Endodermal cell (in vitro differentiated cells): ENCODE measurements at regions not wholly inside any gene's neighbourhood (a gene's known extent, or its start where the extent isn't known, plus 50 kb on each side); places are given as distances from the start of the nearest gene placed in this dataset.

Experiments
- DNase-seq: peaks from one replicate; pipeline ENCODE4 v3.0.0-alpha.2; 2017
- H3K27ac ChIP-seq: 2 replicates; pipeline ENCODE4 v1.5.1; 2013; ENCODE audit warnings: mild to moderate bottlenecking, low read depth, low read length, moderate library complexity
- H3K27me3 ChIP-seq: 2 replicates; pipeline ENCODE4 v1.6.1; 2013; ENCODE audit warnings: mild to moderate bottlenecking, low read length, moderate library complexity; ENCODE audit not compliant: insufficient read depth, control insufficient read depth, poor library complexity, severe bottlenecking
- H3K36me3 ChIP-seq: 2 replicates; pipeline ENCODE4 v1.7.0; 2013; ENCODE audit warnings: mild to moderate bottlenecking, low read length, moderate library complexity; ENCODE audit not compliant: control insufficient read depth, insufficient read depth
- H3K4me1 ChIP-seq: one replicate; pipeline ENCODE4 v1.7.0; 2013; ENCODE audit warnings: low read length; ENCODE audit not compliant: control insufficient read depth, insufficient read depth
- H3K4me3 ChIP-seq: 2 replicates; pipeline ENCODE4 v1.5.1; 2013; ENCODE audit warnings: mild to moderate bottlenecking, low read length, moderate library complexity
- H3K9ac ChIP-seq: 2 replicates; pipeline ENCODE4 v1.6.1; 2013; ENCODE audit warnings: mild to moderate bottlenecking, low read length, moderate library complexity; ENCODE audit not compliant: poor library complexity, severe bottlenecking; ENCODE audit errors: extremely low read depth
- H3K9me3 ChIP-seq: 2 replicates; pipeline ENCODE4 v1.6.1; 2013; ENCODE audit warnings: mild to moderate bottlenecking, low read length, moderate library complexity; ENCODE audit not compliant: control insufficient read depth
- H3K27ac Mint-ChIP-seq: 2 replicates; pipeline ENCODE4 v1.8.0; 2020; ENCODE audit warnings: mixed read lengths
- H3K27me3 Mint-ChIP-seq: 2 replicates; pipeline ENCODE4 v1.8.0; 2021; ENCODE audit warnings: mild to moderate bottlenecking, mixed read lengths; ENCODE audit not compliant: insufficient read depth
- H3K36me3 Mint-ChIP-seq: 2 replicates; pipeline ENCODE4 v1.8.0; 2020; ENCODE audit warnings: low read depth, mixed read lengths
- H3K4me1 Mint-ChIP-seq: 2 replicates; pipeline ENCODE4 v1.8.0; 2020; ENCODE audit warnings: mixed read lengths
- H3K4me3 Mint-ChIP-seq: 2 replicates; pipeline ENCODE4 v1.8.0; 2020; ENCODE audit warnings: mild to moderate bottlenecking, moderate library complexity, mixed read lengths
- H3K9me3 Mint-ChIP-seq: 2 replicates; pipeline ENCODE4 v1.8.0; 2020; ENCODE audit warnings: mild to moderate bottlenecking, mixed read lengths
- CTCF ChIP-seq: fragments of 200-600 bp; sonication (generic); conservative IDR thresholded peaks from 2 replicates; pipeline ENCODE4 v1.5.0; 2021; ENCODE audit warnings: antibody characterized with exemption, mild to moderate bottlenecking
- WGBS, 2 experiments: methylation state at CpG; one replicate each; pipeline versions ENCODE4 v1.1.5 to v1.1.7; 2013; ENCODE audit warnings: missing lambda C conversion rate in 2 of 2, mixed read lengths in 1 of 2; ENCODE audit not compliant: insufficient coverage in 1 of 2, insufficient read length in 1 of 2; 5-methylcytosine and 5-hydroxymethylcytosine counted together

GRCh38 chr13:90801621-90802020 lies 545.9 kb upstream of the MIR17HG start:
- no peaks in the 10 kb centered on the region for H3K9me3 Mint-ChIP-seq
- no peaks in the 10 kb centered on the region for H3K27me3 ChIP-seq
- H3K4me3 ChIP-seq: no peak overlapping the region
- H3K4me3 Mint-ChIP-seq: no peak overlapping the region
- H3K27ac ChIP-seq: no peak overlapping the region
- no peak for TF ChIP-seq CTCF
- no peak overlapping the region for H3K27ac Mint-ChIP-seq
- H3K27me3 Mint-ChIP-seq: no peaks in the 10 kb centered on the region
- 87 to 89% methylated on average over 5 to 7 of the region's 7 CpGs for whole genome bisulfite sequencing, 2 experiments
- H3K4me1 ChIP-seq: peaks cover 7% of the 10 kb centered on the region
- no peak overlapping the region for H3K9ac ChIP-seq
- H3K36me3 Mint-ChIP-seq: no peaks in the 10 kb centered on the region
- peaks cover 8% of the 10 kb centered on the region for H3K4me1 Mint-ChIP-seq
- no peaks in the 10 kb centered on the region for H3K36me3 ChIP-seq
- no peaks in the 10 kb centered on the region for H3K9me3 ChIP-seq
- DNase-seq: no peak

- Mint-ChIP-seq H3K27ac (no peak overlapping the region), H3K36me3 (no peaks in the 10 kb centered on the region)
These were observed 544.3 kb upstream of the MIR17HG start for GRCh38 chr13:90803210-90803609.

GRCh38 chr13:90806016-90806615 lies 541.4 kb upstream of the MIR17HG start:
- no peak for DNase-seq
- no peak overlapping the region for H3K27ac Mint-ChIP-seq
- no peak overlapping the region for H3K4me3 Mint-ChIP-seq
- TF ChIP-seq CTCF: no peak
- no peaks in the 10 kb centered on the region for H3K27me3 Mint-ChIP-seq
- H3K4me1 Mint-ChIP-seq: no peaks in the 10 kb centered on the region
- H3K27ac ChIP-seq: no peak overlapping the region
- WGBS, 2 experiments: 100% methylated on average over 1 of the region's 1 CpG; no CpG with 5 or more reads in 1 of the 2 experiments
- no peaks in the 10 kb centered on the region for H3K9me3 ChIP-seq
- no peaks in the 10 kb centered on the region for H3K27me3 ChIP-seq
- no peak overlapping the region for H3K4me3 ChIP-seq
- no peaks in the 10 kb centered on the region for H3K4me1 ChIP-seq
- H3K36me3 ChIP-seq: no peaks in the 10 kb centered on the region
- H3K9ac ChIP-seq: no peak overlapping the region
- no peaks in the 10 kb centered on the region for H3K9me3 Mint-ChIP-seq
- H3K36me3 Mint-ChIP-seq: no peaks in the 10 kb centered on the region

More at GRCh38 chr13:90803210-90803609, 544.3 kb upstream of the MIR17HG start:
- peaks cover 3% of the 10 kb centered on the region for H3K4me1 Mint-ChIP-seq
- Histone ChIP-seq H3K4me3 (no peak overlapping the region), H3K36me3 (no peaks in the 10 kb centered on the region), H3K4me1 (peaks cover 2% of the 10 kb centered on the region), H3K9ac (no peak overlapping the region), H3K9me3 (no peaks in the 10 kb centered on the region), H3K27ac (no peak overlapping the region), H3K27me3 (no peaks in the 10 kb centered on the region)
- no peak overlapping the region for H3K4me3 Mint-ChIP-seq
- H3K9me3 Mint-ChIP-seq: no peaks in the 10 kb centered on the region
- DNase-seq: no peak
- WGBS, 2 experiments: 80% methylated on average over 1 of the region's 2 CpGs; no CpG with 5 or more reads in 1 of the 2 experiments
- H3K27me3 Mint-ChIP-seq: no peaks in the 10 kb centered on the region
- TF ChIP-seq CTCF: no peak
